SK-N-SH treated with all-trans-retinoic acid at 6 μM for 48 hours (cell line): ENCODE measurements at regions not wholly inside any gene's neighbourhood (a gene's known extent, or its start where the extent isn't known, plus 50 kb on each side); places are given as distances from the start of the nearest gene placed in this dataset.
A peak's percentile ranks its signal among the peaks of the same experiment; 100 is the strongest.

Experiments used
- ARNTL ChIP-seq: fragments of 450-650 bp; formaldehyde crosslinking; IDR thresholded peaks from 2 replicates; pipeline ENCODE4 v1.5.0; 2020; ENCODE audit warnings: low read depth, mild to moderate bottlenecking, moderate library complexity, borderline replicate concordance
- BACH2 ChIP-seq: fragments of 250-450 bp; sonication (Bioruptor Pico); IDR thresholded peaks from 2 replicates; pipeline ENCODE4 v1.9.0; 2021; ENCODE audit warnings: mild to moderate bottlenecking, borderline replicate concordance
- ISL1 ChIP-seq: fragments of 250-450 bp; sonication (Bioruptor Pico); IDR thresholded peaks from 2 replicates; pipeline ENCODE4 v2.1.2; 2022; ENCODE audit warnings: mild to moderate bottlenecking, moderate library complexity
- OSR1 ChIP-seq: fragments of 250-450 bp; sonication (Bioruptor Pico); IDR thresholded peaks from 2 replicates; pipeline ENCODE4 v1.8.0; 2022; ENCODE audit warnings: moderate library complexity, mild to moderate bottlenecking, inconsistent platforms
- TCF4 ChIP-seq: fragments of 250-450 bp; sonication (Bioruptor Pico); IDR thresholded peaks from 2 replicates; pipeline ENCODE4 v1.8.0; 2021; ENCODE audit warnings: mild to moderate bottlenecking, moderate library complexity, borderline replicate concordance
- ZFP3 ChIP-seq: fragments of 250-450 bp; sonication (Bioruptor Pico); IDR thresholded peaks from 2 replicates; pipeline ENCODE4 v1.5.0; 2020; ENCODE audit warnings: mild to moderate bottlenecking, moderate library complexity
- ZNF565 ChIP-seq: fragments of 450-650 bp; formaldehyde crosslinking; conservative IDR thresholded peaks from 2 replicates; pipeline ENCODE4 v1.5.0; 2020; ENCODE audit warnings: low read depth, mild to moderate bottlenecking, moderate library complexity
- ZNF70 ChIP-seq: fragments of 450-650 bp; formaldehyde crosslinking; IDR thresholded peaks from 2 replicates; pipeline ENCODE4 v1.5.0; 2020; ENCODE audit warnings: mild to moderate bottlenecking, moderate library complexity

GRCh38 chr6:16844183-16844582, 82.9 kb upstream of the ATXN1 start:
- TF ChIP-seq TCF4 (peak; percentile 86; the same call in 1 of the 2 replicates), ZFP3 (CRISPR knock-in tag) (no peak), BACH2 (no peak), ZNF565 (CRISPR knock-in tag) (no peak), ZNF70 (CRISPR knock-in tag) (no peak), ISL1 (CRISPR knock-in tag) (no peak), ARNTL (CRISPR knock-in tag) (no peak), OSR1 (no peak)
